Stimulated activated CD8-positive, alpha-beta memory T cell treated with anti-CD3 and anti-CD28 coated beads, Interleukin-7, amount 100 ng/mL, for 24 hours (primary cell): ENCODE measurements at regions not wholly inside any gene's neighbourhood (a gene's known extent, or its start where the extent isn't known, plus 50 kb on each side); places are given as distances from the start of the nearest gene placed in this dataset.
"Not testable (repeated sequence)": the region's sequence is repeated elsewhere in the genome, so short reads cannot be mapped to it uniquely, and the experiment has no call there.

Experiments
- DNase-seq: peaks from one replicate; pipeline ENCODE4 v3.0.0-alpha.2; 2020; ENCODE audit warnings: low read depth

DNA sequence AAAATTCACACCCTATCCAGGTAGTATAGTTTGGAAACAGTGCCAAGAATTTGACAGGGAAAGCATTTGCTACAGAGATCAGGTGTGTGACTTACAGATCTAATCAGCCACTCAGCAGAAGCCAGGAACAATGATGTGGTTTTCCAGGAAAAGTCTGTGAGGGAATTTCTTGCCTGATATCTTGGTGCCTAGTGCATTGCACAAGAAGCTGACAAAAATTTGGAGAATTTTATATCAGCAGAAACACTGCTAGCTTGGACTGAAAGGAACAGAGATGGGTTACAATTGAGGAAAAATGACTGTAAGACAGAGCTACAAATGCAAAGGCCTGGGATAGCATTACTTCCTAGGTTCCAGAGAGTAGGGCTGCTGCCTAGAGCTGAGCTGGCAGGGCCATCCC is 658.1 kb upstream of the CHD1 start:
- no peak for DNase-seq

- DNase-seq, result not testable (repeated sequence)
Observed at GRCh38 chr5:99581204-99581603, 652.4 kb upstream of the CHD1 start.

DNA sequence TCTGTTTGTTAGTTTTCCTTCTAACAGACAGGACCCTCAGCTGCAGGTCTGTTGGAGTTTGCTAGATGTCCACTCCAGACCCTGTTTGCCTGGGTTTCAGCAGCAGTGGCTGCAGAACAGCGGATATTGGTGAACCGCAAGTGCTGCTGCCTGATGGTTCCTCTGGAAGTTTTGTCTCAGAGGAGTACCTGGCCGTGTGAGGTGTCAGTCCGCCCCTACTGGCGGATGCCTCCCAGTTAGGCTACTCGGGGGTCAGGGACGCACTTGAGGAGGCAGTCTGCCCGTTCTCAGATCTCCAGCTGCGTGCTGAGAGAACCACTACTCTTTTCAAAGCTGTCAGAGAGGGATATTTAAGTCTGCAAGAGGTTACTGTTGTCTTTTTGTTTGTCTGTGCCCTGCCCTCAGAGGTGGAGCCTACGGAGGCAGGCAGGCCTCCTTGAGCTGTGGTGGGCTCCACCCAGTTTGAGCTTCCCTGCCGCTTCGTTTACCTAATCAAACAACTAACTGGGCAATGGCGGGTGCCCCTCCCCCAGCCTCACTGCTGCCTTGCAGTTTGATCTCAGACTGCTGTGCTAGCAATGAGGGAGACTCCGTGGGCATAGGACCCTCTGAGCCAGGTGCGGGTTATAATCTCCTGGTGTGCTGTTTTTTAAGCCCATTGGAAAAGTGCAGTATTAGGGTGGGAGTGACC is 634.3 kb upstream of the CHD1 start:
- not testable (repeated sequence) for DNase-seq

GRCh38 chr5:99553211-99553810 is 624.5 kb upstream of the CHD1 start:
- DNase-seq, result no peak

DNA sequence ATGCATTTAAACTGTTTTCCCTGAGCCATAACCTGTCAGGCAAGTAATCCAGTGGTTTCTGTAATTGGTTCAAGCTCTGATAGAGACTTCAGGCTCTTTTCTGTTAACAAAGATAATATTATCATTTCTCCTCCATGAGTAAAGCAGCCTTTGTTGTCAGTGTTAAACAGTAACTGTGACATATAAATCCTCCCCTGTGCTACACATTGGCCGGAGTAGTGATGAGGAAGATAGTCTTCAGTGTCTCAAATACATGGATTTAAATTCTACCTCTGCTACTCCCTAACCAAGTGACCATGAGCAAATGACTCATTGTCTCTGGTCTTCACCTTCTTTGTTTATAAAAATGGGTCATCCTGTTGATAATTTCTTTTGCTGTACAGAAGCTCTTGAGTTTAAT is 615.5 kb upstream of the CHD1 start:
- DNase-seq, result no peak

- DNase-seq, result no peak
Observed at GRCh38 chr5:99543841-99544240, 615.0 kb upstream of the CHD1 start.

- DNase-seq, result not testable (repeated sequence)
Observed at GRCh38 chr5:99534241-99534640, 605.4 kb upstream of the CHD1 start.

GRCh38 chr5:99521666-99522065 is 592.9 kb upstream of the CHD1 start:
- DNase-seq, result not testable (repeated sequence)

GRCh38 chr5:99515864-99516490 is 587.2 kb upstream of the CHD1 start:
- not testable (repeated sequence) for DNase-seq

DNA sequence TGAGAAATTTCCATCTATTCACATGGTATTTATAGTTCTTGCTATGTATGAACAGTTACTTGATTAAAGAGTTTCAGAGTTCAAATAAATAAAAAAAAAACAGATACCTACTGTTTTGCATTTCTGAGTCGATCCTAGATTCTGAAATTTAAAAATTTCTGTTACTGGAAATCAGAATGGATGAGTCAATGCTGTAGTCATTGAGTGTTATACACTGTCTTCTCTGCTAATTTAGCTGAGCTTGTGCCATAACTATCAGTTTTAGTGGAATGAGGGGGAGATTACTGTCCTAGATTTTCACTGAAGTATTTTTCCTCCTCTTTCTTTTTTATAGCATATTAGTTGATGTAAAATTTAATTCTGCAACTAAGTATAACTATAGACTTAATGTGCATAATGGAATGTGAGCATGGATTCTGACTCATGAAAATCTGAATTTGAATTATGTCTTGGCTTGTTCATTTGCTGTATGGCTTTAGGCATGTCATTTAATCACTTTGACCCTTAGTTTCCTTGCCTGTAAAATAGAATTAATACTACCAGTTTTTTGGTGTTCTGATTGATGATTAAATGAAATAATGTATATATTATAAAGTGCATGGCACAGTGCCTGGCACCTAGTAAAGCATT is 581.5 kb upstream of the CHD1 start:
- not testable (repeated sequence) for DNase-seq

DNA sequence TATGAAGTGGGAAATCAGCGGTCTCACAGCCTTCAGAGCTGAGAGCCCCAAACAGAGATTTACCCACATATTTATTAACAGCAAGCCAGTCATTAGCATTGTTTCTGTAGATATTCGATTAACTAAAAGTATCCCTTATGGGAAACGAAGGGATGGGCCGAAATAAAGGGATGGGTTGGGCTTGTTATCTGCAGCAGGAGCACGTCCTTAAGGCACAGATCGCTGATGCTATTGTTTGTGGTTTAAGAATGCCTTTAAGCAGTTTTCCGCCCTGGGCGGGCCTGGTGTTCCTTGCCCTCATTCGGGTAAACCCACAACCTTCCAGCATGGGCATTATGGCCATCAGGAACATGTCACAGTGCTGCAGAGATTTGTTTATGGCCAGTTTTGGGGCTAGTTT is 580.3 kb upstream of the CHD1 start:
- not testable (repeated sequence) for DNase-seq

GRCh38 chr5:99495456-99495855 is 566.6 kb upstream of the CHD1 start:
- not testable (repeated sequence) for DNase-seq

GRCh38 chr5:99478450-99478849 is 549.6 kb upstream of the CHD1 start:
- DNase-seq, result not testable (repeated sequence)

- DNase-seq, result not testable (repeated sequence)
Observed at GRCh38 chr5:99473328-99473727, 544.5 kb upstream of the CHD1 start.

- DNase-seq, result not testable (repeated sequence)
Observed at GRCh38 chr5:99471726-99472125, 542.9 kb upstream of the CHD1 start.

DNA sequence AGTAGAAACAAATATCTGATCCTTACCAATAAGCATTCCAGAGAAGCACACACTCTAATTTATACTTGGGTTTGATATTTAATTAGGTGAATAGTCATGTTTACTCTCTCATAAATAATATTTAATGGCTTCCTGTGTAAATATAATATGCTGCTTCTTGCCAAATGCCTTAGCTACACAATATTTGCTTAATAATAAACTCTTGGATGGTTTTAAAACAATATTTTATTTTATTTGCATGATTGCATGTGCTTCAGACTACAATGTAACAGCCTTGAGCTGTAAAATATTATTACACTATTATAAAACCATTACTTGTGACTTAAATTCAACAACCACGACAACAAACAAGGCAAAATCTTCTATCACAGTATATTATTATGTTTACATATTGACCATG is 542.4 kb upstream of the CHD1 start:
- not testable (repeated sequence) for DNase-seq

- not testable (repeated sequence) for DNase-seq
Observed at GRCh38 chr5:99470636-99471035, 541.8 kb upstream of the CHD1 start.

DNA sequence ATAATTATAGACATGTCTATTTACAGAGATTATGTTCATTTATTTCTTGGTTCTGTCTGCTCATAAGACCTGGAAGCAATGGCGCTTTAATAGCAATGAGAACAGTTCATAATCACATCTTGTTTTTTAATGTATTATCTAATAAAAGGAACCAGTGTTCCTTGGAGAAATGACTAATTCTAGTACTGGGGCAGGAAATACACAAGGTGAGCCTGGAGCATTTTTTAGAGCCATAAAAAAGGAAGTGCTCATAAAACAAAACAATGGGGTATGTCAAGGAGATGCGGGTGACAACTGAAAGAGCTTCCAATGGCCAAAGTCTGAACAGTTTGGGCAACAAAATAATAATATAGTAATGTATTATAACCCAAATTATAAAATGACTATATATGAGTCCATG is 531.9 kb upstream of the CHD1 start:
- DNase-seq, result no peak

DNA sequence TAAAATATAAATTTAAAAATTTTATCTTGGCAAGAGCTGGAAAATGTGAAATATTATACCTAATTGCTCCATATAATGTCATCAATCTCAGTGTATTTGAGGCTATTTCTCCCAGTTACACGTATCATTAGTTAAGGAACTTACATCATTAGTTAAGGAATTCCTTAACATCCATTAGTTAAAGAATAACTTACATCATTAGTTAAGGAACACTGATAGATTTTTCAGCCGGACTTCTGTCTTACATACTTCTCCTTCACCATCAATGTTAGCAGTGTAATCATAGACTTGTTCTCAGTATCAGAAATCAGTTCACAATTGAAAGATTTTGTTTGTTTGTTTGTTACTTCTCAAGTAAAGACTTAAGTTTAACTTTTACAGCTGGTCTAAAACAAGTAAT is 524.4 kb upstream of the CHD1 start:
- DNase-seq, result no peak

- DNase-seq, result no peak
Observed at GRCh38 chr5:99449786-99450185, 521.0 kb upstream of the CHD1 start.

- DNase-seq, result no peak
Observed at GRCh38 chr5:99445805-99446204, 517.0 kb upstream of the CHD1 start.

DNA sequence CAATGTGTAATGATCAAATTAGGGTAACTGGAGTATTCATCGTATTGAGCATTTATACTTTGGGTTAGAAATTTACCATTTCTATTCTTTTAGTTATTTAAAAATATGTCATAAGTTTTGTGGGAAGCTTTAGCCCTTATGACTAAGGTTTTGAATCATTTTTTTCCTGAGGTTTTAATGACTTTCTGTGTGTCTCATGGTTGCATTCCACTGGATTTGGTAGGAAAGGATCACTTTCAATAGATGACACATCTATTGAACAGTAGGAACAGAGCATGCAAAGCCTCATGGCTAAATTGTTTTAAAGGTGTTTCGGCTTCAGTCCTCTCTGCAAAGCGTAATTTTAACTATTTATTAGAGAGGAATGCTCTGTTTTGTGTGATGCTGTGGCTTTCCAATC is 512.4 kb upstream of the CHD1 start:
- DNase-seq, result no peak

DNA sequence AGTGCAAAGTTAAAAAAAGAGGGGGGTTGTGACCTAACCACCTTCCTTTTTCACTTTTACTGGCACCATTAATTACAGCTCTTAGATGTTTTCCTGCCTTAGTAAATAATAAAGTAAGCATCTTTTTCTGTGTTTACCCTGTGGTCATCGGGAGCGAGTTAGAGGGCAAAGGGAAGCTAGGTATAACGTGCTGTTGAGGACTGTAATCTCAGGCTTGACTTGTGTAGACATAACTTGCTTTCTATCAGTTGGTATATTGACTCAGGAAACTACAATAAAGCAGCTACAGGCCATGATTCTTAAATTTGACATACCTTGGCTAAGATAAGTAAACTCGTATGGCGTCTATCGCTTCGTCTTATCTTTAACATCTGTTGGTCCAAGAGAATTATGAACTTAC is 509.8 kb upstream of the CHD1 start:
- no peak for DNase-seq
